HG02571 (cell line): ENCODE measurements at regions not wholly inside any gene's neighbourhood (a gene's known extent, or its start where the extent isn't known, plus 50 kb on each side); places are given as distances from the start of the nearest gene placed in this dataset.
"Not testable (repeated sequence)": the region's sequence is repeated elsewhere in the genome, so short reads cannot be mapped to it uniquely, and the experiment has no call there.

Experiments used
- ATAC-seq: cut with Tn5 transposase; IDR thresholded peaks from one replicate; pipeline ENCODE4 v1.9.1; 2021; ENCODE audit warnings: mild to moderate bottlenecking, moderate library complexity; ENCODE audit not compliant: unreplicated experiment

DNA sequence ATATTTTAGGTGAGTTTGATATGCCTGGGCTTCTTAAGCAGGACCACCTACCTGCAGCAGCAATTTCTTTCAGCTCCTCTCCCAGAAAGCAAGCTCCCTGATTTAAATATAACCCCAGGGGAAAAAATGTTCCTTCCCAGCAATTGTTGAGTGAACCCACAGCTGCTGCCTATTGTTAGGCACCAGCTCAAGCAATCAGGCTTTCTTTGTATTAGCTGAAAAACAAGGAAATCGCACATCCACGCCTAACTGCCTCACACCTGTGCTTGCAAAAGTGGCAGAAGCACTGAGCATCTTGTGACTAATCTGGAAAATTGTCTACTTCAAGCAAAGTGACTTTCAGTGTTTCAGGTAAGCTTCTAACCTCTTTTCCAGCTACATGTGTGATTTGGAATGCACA is 432.2 kb downstream of the SMARCA1 start:
- ATAC-seq = no peak

DNA sequence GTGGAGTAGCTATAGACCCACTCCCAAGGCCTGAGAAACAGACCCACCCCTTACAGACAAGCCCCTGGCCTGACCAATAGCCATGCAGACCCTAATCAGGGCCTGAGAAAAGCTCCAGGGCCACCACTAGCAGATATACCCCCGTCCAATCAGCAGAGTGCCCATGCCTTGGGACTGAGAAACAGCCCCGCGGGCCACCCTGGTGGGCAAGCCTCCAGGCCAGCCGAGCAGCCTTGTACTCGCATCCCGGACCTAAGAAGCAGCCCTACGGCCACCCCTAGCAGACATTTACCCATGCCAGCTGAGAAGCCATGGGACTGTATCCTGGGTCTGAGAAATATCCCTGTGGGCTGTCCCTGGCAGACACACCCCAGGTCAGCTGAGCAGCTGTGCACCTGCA is 436.5 kb downstream of the SMARCA1 start:
- ATAC-seq = no peak

GRCh38 chrX:129084291-129084690 is 439.0 kb downstream of the SMARCA1 start:
- not testable (repeated sequence) for ATAC-seq

GRCh38 chrX:129077424-129078170 is 445.7 kb downstream of the SMARCA1 start:
- no peak for ATAC-seq

- ATAC-seq = no peak
These were observed 451.9 kb downstream of the SMARCA1 start for GRCh38 chrX:129071390-129071789.

- ATAC-seq = no peak
These were observed 457.4 kb downstream of the SMARCA1 start for GRCh38 chrX:129065895-129066294.

DNA sequence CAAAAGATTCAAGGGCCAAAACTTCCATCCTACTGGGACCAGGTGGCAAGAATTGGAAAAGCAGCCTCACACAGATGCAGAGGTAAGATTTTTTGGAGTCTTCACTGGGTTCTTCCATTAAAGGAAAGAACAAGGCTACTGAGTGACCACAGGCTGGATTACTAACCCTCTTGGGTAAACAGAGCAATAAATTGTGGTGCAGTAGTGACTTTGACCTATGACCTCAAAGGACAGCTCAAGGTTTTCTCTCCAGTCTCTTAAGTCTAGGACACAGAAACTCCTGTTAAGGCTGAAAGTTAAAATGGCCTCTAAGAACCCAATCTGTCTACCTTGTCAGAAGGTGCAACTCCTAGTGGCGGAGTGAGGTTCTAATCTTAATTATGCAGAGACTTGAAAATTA is 464.9 kb downstream of the SMARCA1 start:
- ATAC-seq = no peak

DNA sequence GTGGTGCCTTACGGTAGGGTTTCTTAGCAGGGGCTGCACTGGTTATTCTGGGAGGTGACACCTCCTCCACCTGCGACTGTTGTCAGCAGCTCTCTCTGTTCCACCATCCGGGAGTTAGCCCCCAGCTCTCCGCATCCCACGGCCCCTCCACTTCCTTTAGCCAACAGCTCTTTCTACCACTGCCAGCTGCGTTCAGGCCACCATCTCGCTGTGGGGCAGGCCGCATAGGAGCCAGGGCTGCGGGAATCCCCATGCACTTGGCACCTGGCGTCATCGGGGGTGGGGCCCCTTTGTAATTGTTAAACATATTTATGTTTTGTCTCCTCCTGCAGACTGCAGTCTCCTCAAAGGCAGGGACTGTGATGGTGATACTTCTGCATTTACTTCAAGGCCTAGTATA is 480.2 kb downstream of the SMARCA1 start:
- no peak for ATAC-seq

GRCh38 chrX:129041319-129041718 is 482.0 kb downstream of the SMARCA1 start:
- no peak for ATAC-seq

- ATAC-seq = no peak
These were observed 483.2 kb downstream of the SMARCA1 start for GRCh38 chrX:129040124-129040523.

DNA sequence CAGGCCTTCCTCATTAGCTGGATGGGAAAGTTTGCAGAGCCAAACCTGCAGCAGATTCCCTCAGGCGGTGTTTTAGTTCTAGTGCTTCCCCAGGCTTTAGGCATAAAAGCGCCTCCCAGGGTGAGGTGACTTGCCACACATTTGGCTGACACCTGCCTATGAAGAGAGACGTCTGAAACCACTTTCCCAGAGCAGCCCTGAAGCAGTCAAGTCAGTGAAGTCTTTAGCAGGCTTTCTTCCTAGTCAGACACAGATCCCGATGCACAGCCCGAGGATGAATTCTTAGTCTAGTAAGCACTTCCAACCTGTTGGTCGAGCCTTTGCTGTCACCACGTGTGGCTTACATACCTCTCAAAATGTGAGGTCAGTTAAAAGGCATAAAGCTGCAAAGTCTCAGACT is 484.1 kb downstream of the SMARCA1 start:
- ATAC-seq = no peak

GRCh38 chrX:129037389-129037788 is 485.9 kb downstream of the SMARCA1 start:
- ATAC-seq = no peak

GRCh38 chrX:129035180-129035579 is 488.1 kb downstream of the SMARCA1 start:
- no peak for ATAC-seq

DNA sequence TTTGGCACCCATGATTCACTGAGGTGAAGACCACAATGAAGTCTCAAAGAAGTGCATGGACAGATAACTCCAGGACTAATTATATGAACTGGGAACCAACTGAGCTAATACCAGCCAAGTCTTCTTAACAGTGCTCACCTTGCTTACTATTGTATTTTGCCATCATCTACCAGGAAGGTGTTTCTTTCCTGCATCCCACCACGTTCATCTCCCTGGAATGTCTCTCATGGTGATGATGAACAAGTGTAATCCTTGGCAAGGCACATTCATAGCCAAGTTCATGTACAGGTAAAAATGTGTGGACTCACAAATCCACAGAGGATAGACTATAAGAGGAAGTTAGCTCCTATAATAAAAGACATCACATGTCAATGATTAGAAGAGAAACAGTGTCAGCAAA is 489.1 kb downstream of the SMARCA1 start:
- ATAC-seq = no peak

DNA sequence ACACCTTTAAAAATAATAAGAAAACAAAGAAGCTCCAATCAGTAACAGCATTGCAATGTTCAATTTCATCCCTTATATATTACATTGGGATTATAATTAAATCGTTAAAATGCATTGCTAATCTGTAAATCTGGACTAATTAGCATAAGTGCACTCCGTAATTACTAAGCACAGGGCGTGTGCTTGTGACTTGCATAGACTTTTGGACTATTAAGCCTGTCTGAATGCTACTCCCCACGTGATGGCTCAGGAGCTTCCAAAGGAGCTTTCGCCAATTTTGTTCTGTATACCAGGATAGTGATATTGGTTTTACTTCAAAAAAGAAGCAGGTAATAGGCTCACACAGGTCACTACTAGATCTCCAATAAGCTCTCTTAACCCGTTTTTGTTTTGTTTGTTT is 497.1 kb downstream of the SMARCA1 start:
- no peak for ATAC-seq

GRCh38 chrX:129025376-129025775 is 497.9 kb downstream of the SMARCA1 start:
- no peak for ATAC-seq

GRCh38 chrX:129019412-129019811 is 503.9 kb downstream of the SMARCA1 start:
- ATAC-seq = no peak

GRCh38 chrX:129015381-129015780 is 507.9 kb downstream of the SMARCA1 start:
- ATAC-seq = no peak

- ATAC-seq = no peak
These were observed 509.7 kb downstream of the SMARCA1 start for GRCh38 chrX:129013574-129013973.

- ATAC-seq = no peak
These were observed 515.7 kb downstream of the SMARCA1 start for GRCh38 chrX:129007631-129008030.

DNA sequence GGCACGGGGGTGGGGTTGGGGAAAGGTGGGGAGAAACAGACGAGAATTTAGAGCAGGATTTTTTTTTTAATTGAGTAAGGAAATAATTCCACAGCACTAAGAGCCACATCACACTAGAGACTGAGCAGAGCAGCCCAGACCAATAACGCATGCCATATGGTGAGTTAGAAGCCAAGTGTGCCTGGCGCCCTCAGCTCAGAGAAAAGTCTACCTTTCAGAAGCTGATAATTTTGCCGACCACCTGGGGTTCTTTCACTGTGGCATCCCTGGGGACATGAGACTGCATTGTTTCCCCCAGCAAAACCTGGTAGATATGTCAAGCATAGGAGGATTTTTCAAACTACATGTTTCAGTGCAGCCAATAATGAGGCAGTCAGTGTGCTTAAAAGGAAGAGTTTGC is 516.8 kb downstream of the SMARCA1 start:
- ATAC-seq = no peak

- no peak for ATAC-seq
These were observed 522.5 kb downstream of the SMARCA1 start for GRCh38 chrX:129000797-129001196.

- no peak for ATAC-seq
These were observed 523.3 kb downstream of the SMARCA1 start for GRCh38 chrX:129000018-129000417.
